Tibial nerve (tissue), 4 donors: ENCODE measurements at regions not wholly inside any gene's neighbourhood (a gene's known extent, or its start where the extent isn't known, plus 50 kb on each side); places are given as distances from the start of the nearest gene placed in this dataset.
"Not testable (repeated sequence)": the region's sequence is repeated elsewhere in the genome, so short reads cannot be mapped to it uniquely, and the experiment has no call there.

Experiments used
- DNase-seq, 2 donors: peaks; one replicate each; pipeline ENCODE4 v3.0.0-alpha.2; 2019; ENCODE audit warnings: low spot score in 2 of 2
- H3K27ac ChIP-seq, 4 donors: fragments of 200-600 bp; sonication (generic) in 3 of 4; one replicate each; pipeline ENCODE4 v1.5.1; 2017 to 2019; ENCODE audit warnings: mild to moderate bottlenecking in 1 of 4
- H3K27me3 ChIP-seq, 2 donors: fragments of 200-600 bp; sonication (generic) in 1 of 2; one replicate each; pipeline versions ENCODE4 v1.5.1 to v1.6.0; 2017 to 2019
- H3K36me3 ChIP-seq, 3 donors: fragments of 200-600 bp; sonication (generic); one replicate each; pipeline ENCODE4 v1.5.1; 2018 to 2019
- H3K4me1 ChIP-seq, 4 donors: fragments of 200-600 bp; sonication (generic) in 3 of 4; one replicate each; pipeline ENCODE4 v1.5.1; 2017 to 2019
- H3K4me3 ChIP-seq, 4 donors: fragments of 200-600 bp; sonication (generic) in 3 of 4; one replicate each; pipeline ENCODE4 v1.5.1; 2017 to 2019; ENCODE audit warnings: mild to moderate bottlenecking in 1 of 4, moderate library complexity in 1 of 4
- H3K9me3 ChIP-seq, 4 donors: fragments of 200-600 bp; sonication (generic) in 3 of 4; one replicate each; pipeline ENCODE4 v1.5.1; 2017 to 2019
- EP300 ChIP-seq, 2 donors: sonication (generic); formaldehyde crosslinking; IDR thresholded peaks; one replicate each; pipeline ENCODE4 v1.6.1; 2017; ENCODE audit warnings: antibody characterized with exemption in 2 of 2, mild to moderate bottlenecking in 1 of 2
- POLR2A ChIP-seq, 2 donors: fragments of 450-650 bp; IDR thresholded peaks; one replicate each; pipeline ENCODE4 v1.6.1; 2017; ENCODE audit warnings: antibody characterized with exemption in 2 of 2, mild to moderate bottlenecking in 2 of 2, moderate library complexity in 2 of 2
- WGBS, 2 donors: methylation state at CpG; one replicate each; pipeline ENCODE4 v1.1.5; 2018; 5-methylcytosine and 5-hydroxymethylcytosine counted together
- TF ChIP-seq, protein P1 (sequence below), 5 experiments: fragments of 200-600 bp in 3 of 5; fragments of 450-650 bp in 2 of 5; sonication (generic) in 3 of 5; IDR thresholded peaks; one replicate each; pipeline ENCODE4 v1.5.1; 2016 to 2019; ENCODE audit warnings: antibody characterized with exemption in 5 of 5, mild to moderate bottlenecking in 3 of 5, moderate library complexity in 2 of 5

DNA sequence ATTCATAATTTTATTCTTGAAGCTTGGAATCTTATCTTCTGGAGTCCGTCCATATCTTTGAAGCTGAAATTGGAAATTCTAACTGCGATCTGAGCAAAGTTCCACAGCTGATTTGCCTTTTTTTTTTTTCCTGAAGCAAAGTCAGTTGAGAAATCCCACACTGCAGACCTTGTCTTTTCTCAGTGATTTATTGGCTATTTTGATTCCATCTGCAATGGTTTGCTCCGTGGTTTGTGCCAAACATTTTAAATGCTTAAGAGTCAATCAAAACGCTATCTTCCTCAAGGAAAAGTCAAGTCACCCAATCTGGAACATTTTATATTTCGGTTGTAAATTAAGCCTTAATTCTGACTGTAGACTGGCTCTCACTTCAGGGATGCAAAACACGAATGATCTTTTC is 88.2 kb upstream of the GRIK1 start:
- no peaks in the 10 kb centered on the region for H3K36me3 ChIP-seq
- H3K27me3 ChIP-seq = no peaks in the 10 kb centered on the region
- TF ChIP-seq, protein P1, sequence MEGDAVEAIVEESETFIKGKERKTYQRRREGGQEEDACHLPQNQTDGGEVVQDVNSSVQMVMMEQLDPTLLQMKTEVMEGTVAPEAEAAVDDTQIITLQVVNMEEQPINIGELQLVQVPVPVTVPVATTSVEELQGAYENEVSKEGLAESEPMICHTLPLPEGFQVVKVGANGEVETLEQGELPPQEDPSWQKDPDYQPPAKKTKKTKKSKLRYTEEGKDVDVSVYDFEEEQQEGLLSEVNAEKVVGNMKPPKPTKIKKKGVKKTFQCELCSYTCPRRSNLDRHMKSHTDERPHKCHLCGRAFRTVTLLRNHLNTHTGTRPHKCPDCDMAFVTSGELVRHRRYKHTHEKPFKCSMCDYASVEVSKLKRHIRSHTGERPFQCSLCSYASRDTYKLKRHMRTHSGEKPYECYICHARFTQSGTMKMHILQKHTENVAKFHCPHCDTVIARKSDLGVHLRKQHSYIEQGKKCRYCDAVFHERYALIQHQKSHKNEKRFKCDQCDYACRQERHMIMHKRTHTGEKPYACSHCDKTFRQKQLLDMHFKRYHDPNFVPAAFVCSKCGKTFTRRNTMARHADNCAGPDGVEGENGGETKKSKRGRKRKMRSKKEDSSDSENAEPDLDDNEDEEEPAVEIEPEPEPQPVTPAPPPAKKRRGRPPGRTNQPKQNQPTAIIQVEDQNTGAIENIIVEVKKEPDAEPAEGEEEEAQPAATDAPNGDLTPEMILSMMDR (IDR thresholded peaks at IDR 0.05) = no peak
- TF ChIP-seq EP300 (IDR thresholded peaks at IDR 0.05) (no peak), POLR2A (IDR thresholded peaks at IDR 0.05) (no peak)
- H3K9me3 ChIP-seq = no peaks in the 10 kb centered on the region
- H3K4me1 ChIP-seq = no peaks in the 10 kb centered on the region
- 72 to 74% methylated on average over 6 of the region's 6 CpGs for WGBS, 2 donors
- no peak for DNase-seq
- H3K4me3 ChIP-seq = no peak overlapping the region
- no peak overlapping the region for H3K27ac ChIP-seq

DNA sequence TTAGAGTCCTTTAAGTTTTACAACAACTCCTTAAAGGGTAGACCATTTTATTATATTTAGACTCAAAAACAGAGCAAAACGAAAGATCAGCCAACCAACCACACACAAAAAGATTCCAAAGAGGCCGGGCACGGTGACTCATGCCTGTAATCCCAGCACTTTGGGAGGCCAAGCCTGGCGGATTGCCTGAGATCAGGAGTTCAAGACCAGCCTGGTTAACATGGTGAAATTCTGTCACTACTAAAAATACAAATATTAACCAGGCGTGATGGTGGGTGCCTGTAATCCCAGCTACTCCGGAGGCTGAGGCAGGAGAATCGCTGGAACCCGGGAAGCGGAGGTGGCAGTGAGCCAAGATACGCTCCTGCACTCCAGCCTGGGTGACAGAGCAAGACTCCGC is 83.3 kb upstream of the GRIK1 start:
- DNase-seq, H3K4me1 ChIP-seq, H3K4me3 ChIP-seq, H3K9me3 ChIP-seq, H3K27me3 ChIP-seq, H3K27ac ChIP-seq, H3K36me3 ChIP-seq: not testable (repeated sequence)
- 59 to 69% methylated on average over 11 of the region's 11 CpGs for WGBS, 2 donors

DNA sequence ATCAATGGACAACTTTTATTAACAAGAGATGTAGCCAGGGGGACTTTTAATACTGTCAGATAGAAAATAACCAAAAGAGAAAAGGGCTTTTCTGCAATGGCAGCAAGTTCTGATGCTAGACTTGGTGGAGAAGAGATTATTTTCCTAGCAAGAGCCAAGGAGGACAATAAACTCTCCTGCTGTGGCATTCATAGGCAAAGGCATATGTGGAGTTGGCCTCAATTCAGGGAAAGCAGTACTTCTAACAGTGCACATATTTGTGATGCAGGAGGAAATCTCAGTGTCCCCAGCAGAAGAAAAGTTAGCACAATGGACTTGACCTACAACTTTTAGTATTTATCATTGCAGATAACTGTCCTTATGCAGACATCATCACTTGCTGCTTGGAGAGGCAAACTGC is 75.1 kb upstream of the GRIK1 start:
- no peaks in the 10 kb centered on the region for H3K36me3 ChIP-seq
- H3K9me3 ChIP-seq = no peaks in the 10 kb centered on the region
- H3K27me3 ChIP-seq = no peaks in the 10 kb centered on the region
- H3K4me3 ChIP-seq = no peak overlapping the region
- DNase-seq = no peak
- TF ChIP-seq, protein P1 (IDR thresholded peaks at IDR 0.05) = no peak
- no peak for TF ChIP-seq POLR2A (IDR thresholded peaks at IDR 0.05)
- no peak for TF ChIP-seq EP300 (IDR thresholded peaks at IDR 0.05)
- H3K4me1 ChIP-seq = no peaks in the 10 kb centered on the region
- H3K27ac ChIP-seq = no peak overlapping the region

DNA sequence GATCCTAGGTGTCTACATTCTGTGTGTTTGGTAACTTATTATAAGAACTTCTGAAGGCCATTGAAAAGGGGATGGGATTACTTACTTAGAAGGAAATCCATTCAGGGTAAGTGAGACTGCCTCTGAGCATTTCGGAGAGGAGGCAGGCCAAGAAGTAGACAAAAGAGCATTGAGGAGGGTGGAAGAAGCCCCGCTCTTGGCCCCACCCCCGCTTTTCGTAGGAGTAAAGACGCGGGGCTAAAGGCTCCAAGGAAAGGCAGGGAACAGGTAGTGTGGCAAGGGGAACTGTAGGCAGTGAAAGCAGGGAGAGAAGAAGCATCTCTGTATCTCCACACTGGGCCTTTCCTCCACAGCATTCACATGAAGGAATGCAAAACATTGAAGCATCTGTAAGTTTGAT is 51.8 kb upstream of the GRIK1 start:
- 35 to 44% methylated on average over 6 of the region's 6 CpGs for WGBS, 2 donors
- Histone ChIP-seq H3K9me3 (no peaks in the 10 kb centered on the region), H3K4me3 (no peak overlapping the region), H3K36me3 (no peaks in the 10 kb centered on the region), H3K4me1 (no peaks in the 10 kb centered on the region), H3K27ac (no peak overlapping the region), H3K27me3 (no peaks in the 10 kb centered on the region)
- TF ChIP-seq POLR2A (IDR thresholded peaks at IDR 0.05) = no peak
- TF ChIP-seq EP300 (IDR thresholded peaks at IDR 0.05) = no peak
- TF ChIP-seq, protein P1 (IDR thresholded peaks at IDR 0.05) = no peak
- no peak for DNase-seq

DNA sequence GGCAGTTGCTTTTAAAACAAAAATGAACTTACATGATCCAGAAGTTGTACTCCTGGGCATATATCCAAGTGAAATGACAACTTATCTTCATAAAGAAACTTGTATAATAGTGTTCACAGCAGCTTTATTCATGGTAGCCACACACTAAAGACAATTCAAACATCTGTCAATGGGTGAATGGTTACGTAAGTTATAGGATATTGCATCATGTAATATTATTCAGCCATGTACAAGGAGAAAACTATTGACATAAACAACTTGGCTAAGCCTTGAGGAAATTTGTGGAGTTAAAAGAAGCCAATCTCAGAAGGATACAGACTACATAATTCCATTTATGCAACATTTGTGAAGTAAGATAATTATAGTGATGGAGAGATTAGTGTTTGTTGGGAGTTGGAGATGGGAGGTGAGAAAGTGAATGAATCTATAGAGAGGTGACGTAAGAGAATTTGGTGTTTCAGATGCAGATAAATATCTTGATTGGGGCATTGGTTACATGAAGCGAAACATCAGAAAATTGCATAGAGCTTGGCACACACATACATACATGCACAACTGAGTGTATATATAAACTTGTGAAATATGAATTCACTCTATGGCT is 49.9 kb upstream of the GRIK1 start:
- Histone ChIP-seq H3K9me3 (peaks cover 0 to 8% (median 0%) of the 10 kb centered on the region in 4 donors), H3K4me1 (no peaks in the 10 kb centered on the region), H3K4me3 (no peak overlapping the region), H3K27me3 (no peaks in the 10 kb centered on the region), H3K36me3 (no peaks in the 10 kb centered on the region), H3K27ac (no peak overlapping the region)
- WGBS, 2 donors = 77 to 83% methylated on average over 3 of the region's 3 CpGs
- no peak for DNase-seq
- TF ChIP-seq EP300 (IDR thresholded peaks at IDR 0.05) = no peak
- no peak for TF ChIP-seq POLR2A (IDR thresholded peaks at IDR 0.05)
- TF ChIP-seq, protein P1 (IDR thresholded peaks at IDR 0.05) = no peak
